Fibroblast of lung (primary cell): ENCODE measurements at regions not wholly inside any gene's neighbourhood (a gene's known extent, or its start where the extent isn't known, plus 50 kb on each side); places are given as distances from the start of the nearest gene placed in this dataset.

ENCODE experiments used
- DNase-seq, 2 donors: peaks; one replicate each; pipeline versions ENCODE4 v3.0.0 to v3.0.0-alpha.2; 2010; ENCODE audit warnings: low read depth in 2 of 2
- H2AFZ ChIP-seq: 2 replicates; pipeline ENCODE4 v1.5.1; 2012; ENCODE audit warnings: low read length, control low read depth, inconsistent platforms
- H3K27ac ChIP-seq: 2 replicates; pipeline ENCODE4 v1.5.1; 2011; ENCODE audit warnings: low read length, control low read depth; ENCODE audit not compliant: insufficient read depth
- H3K27me3 ChIP-seq: 2 replicates; pipeline ENCODE4 v1.5.1; 2011; ENCODE audit warnings: mild to moderate bottlenecking, low read length; ENCODE audit not compliant: control insufficient read depth, insufficient read depth
- H3K36me3 ChIP-seq: 2 replicates; pipeline ENCODE4 v1.5.1; 2011; ENCODE audit warnings: low read length; ENCODE audit not compliant: control insufficient read depth, insufficient read depth
- H3K4me1 ChIP-seq: 2 replicates; pipeline ENCODE4 v1.5.1; 2011; ENCODE audit warnings: low read length; ENCODE audit not compliant: control insufficient read depth, insufficient read depth; ENCODE audit errors: extremely low read depth
- H3K4me2 ChIP-seq: 2 replicates; pipeline ENCODE4 v1.5.1; 2011; ENCODE audit warnings: low read length, control low read depth; ENCODE audit not compliant: insufficient read depth; ENCODE audit errors: extremely low read depth
- H3K4me3 ChIP-seq, 4 experiments: fragments of 200-600 bp in 1 of 4; sonication (generic) in 1 of 4; replicated peaks in 1 of 4; 2 replicates each; pipeline ENCODE4 v1.5.1; 2011 to 2016; ENCODE audit warnings: low read length in 4 of 4, low read depth in 3 of 4, mild to moderate bottlenecking in 3 of 4, control low read depth in 2 of 4, inconsistent platforms in 1 of 4, mixed read lengths in 1 of 4; ENCODE audit not compliant: insufficient read depth in 1 of 4; ENCODE audit errors: control extremely low read depth in 1 of 4
- H3K79me2 ChIP-seq: 2 replicates; pipeline ENCODE4 v1.5.1; 2012; ENCODE audit warnings: mild to moderate bottlenecking, low read length, inconsistent platforms; ENCODE audit not compliant: control insufficient read depth, insufficient read depth
- H3K9ac ChIP-seq: 2 replicates; pipeline ENCODE4 v1.5.1; 2011; ENCODE audit warnings: mild to moderate bottlenecking, low read length, control low read depth; ENCODE audit not compliant: insufficient read depth
- H3K9me3 ChIP-seq: 2 replicates; pipeline ENCODE4 v1.5.1; 2012; ENCODE audit warnings: low read depth, low read length; ENCODE audit not compliant: control insufficient read depth, insufficient read depth
- H4K20me1 ChIP-seq: 2 replicates; pipeline ENCODE4 v1.5.1; 2011; ENCODE audit warnings: low read length; ENCODE audit not compliant: control insufficient read depth, insufficient read depth; ENCODE audit errors: extremely low read depth
- CTCF ChIP-seq, 2 donors: IDR thresholded peaks in 1 of 2; conservative IDR thresholded peaks in 1 of 2; 1 replicate in 1 of 2; 2 replicates in 1 of 2; pipeline ENCODE4 v1.5.1; 2011 to 2012; ENCODE audit warnings: low read length in 2 of 2, control low read depth in 1 of 2, inconsistent platforms in 1 of 2, low read depth in 1 of 2, mild to moderate bottlenecking in 1 of 2
- EZH2 ChIP-seq: IDR thresholded peaks from 2 replicates; pipeline ENCODE4 v1.5.1; 2012; ENCODE audit warnings: low read length, control low read depth, mild to moderate bottlenecking; ENCODE audit errors: missing control alignments

- no peak for TF ChIP-seq CTCF (conservative IDR thresholded peaks at IDR 0.05 in 1 of 2, IDR thresholded peaks at IDR 0.05 in 1 of 2; ENCODE audit: low read depth in 1 of 2, low read length in 2 of 2)
- no peak overlapping the region for H3K4me3 ChIP-seq
- no peaks in the 10 kb centered on the region for H4K20me1 ChIP-seq
- H3K4me2 ChIP-seq: no peak overlapping the region
- H3K27ac ChIP-seq: no peak overlapping the region
- no peak overlapping the region for H3K9ac ChIP-seq
- no peaks in the 10 kb centered on the region for H3K36me3 ChIP-seq
- H3K79me2 ChIP-seq: no peaks in the 10 kb centered on the region
- no peaks in the 10 kb centered on the region for H3K4me1 ChIP-seq
- H3K9me3 ChIP-seq: no peaks in the 10 kb centered on the region
- H2AFZ ChIP-seq: no peak overlapping the region
- peak in 1 of 2 donors; percentile 24 for DNase-seq
- no peaks in the 10 kb centered on the region for H3K27me3 ChIP-seq
Measured at GRCh38 chr5:14048434-14048833, 94.7 kb upstream of the TRIO start.

GRCh38 chr5:14041528-14042192 lies 97.2 kb upstream of the DNAH5 start:
- Histone ChIP-seq H3K27me3 (no peaks in the 10 kb centered on the region), H3K4me2 (no peak overlapping the region), H3K9ac (no peak overlapping the region), H2AFZ (no peak overlapping the region), H3K36me3 (no peaks in the 10 kb centered on the region), H3K27ac (no peak overlapping the region), H3K4me1 (peaks cover 42% of the 10 kb centered on the region), H3K4me3 (no peak overlapping the region), H3K79me2 (no peaks in the 10 kb centered on the region), H3K9me3 (no peaks in the 10 kb centered on the region), H4K20me1 (no peaks in the 10 kb centered on the region)
- TF ChIP-seq EZH2 (no peak), CTCF (conservative IDR thresholded peaks at IDR 0.05 in 1 of 2, IDR thresholded peaks at IDR 0.05 in 1 of 2; ENCODE audit: low read depth in 1 of 2, low read length in 2 of 2) (no peak)
- DNase-seq: peak in 1 of 2 donors; percentile 65

GRCh38 chr5:14040542-14040941 lies 96.1 kb upstream of the DNAH5 start:
- H3K36me3 ChIP-seq: no peaks in the 10 kb centered on the region
- H3K4me2 ChIP-seq: no peak overlapping the region
- peaks cover 47% of the 10 kb centered on the region for H3K4me1 ChIP-seq
- H3K27me3 ChIP-seq: no peaks in the 10 kb centered on the region
- no peak for TF ChIP-seq EZH2
- no peak for TF ChIP-seq CTCF (conservative IDR thresholded peaks at IDR 0.05 in 1 of 2, IDR thresholded peaks at IDR 0.05 in 1 of 2; ENCODE audit: low read depth in 1 of 2, low read length in 2 of 2)
- H3K4me3 ChIP-seq: no peak overlapping the region
- H4K20me1 ChIP-seq: no peaks in the 10 kb centered on the region
- no peak overlapping the region for H3K9ac ChIP-seq
- peak overlapping the region; percentile 10 for H3K27ac ChIP-seq
- H3K79me2 ChIP-seq: no peaks in the 10 kb centered on the region
- peak in 1 of 2 donors; percentile 55 for DNase-seq
- no peak overlapping the region for H2AFZ ChIP-seq
- no peaks in the 10 kb centered on the region for H3K9me3 ChIP-seq
